Neural progenitor cell (in vitro differentiated cells): ENCODE measurements at regions not wholly inside any gene's neighbourhood (a gene's known extent, or its start where the extent isn't known, plus 50 kb on each side); places are given as distances from the start of the nearest gene placed in this dataset.

ENCODE experiments used
- CTCF ChIP-seq: fragments of 200-600 bp; sonication (generic); IDR thresholded peaks from 2 replicates; pipeline ENCODE4 v1.5.1; 2017; ENCODE audit warnings: antibody characterized with exemption, mild to moderate bottlenecking
- EZH2 ChIP-seq: fragments of 200-600 bp; sonication (generic); IDR thresholded peaks from 2 replicates; pipeline ENCODE4 v1.6.1; 2017; ENCODE audit warnings: antibody characterized with exemption, mild to moderate bottlenecking, moderate library complexity
- EZH2phosphoT487 ChIP-seq: fragments of 200-600 bp; sonication (generic); IDR thresholded peaks from 2 replicates; pipeline ENCODE4 v1.6.1; 2017; ENCODE audit warnings: antibody characterized with exemption

GRCh38 chr5:4947893-4948536 is 192.1 kb upstream of the ADAMTS16 start:
- TF ChIP-seq EZH2phosphoT487 (no peak), CTCF (no peak), EZH2 (no peak)
